Stimulated activated CD4-positive, alpha-beta T cell treated with anti-CD3 and anti-CD28 coated beads, Interleukin-4, amount 100 ng/mL, for 24 hours (primary cell): ENCODE measurements at regions not wholly inside any gene's neighbourhood (a gene's known extent, or its start where the extent isn't known, plus 50 kb on each side); places are given as distances from the start of the nearest gene placed in this dataset.

Experiments
- DNase-seq: peaks from one replicate; pipeline ENCODE4 v3.0.0-alpha.2; 2020

- DNase-seq, result no peak
These were observed 392.0 kb downstream of the ENC1 start for GRCh38 chr5:74248576-74248975.

DNA sequence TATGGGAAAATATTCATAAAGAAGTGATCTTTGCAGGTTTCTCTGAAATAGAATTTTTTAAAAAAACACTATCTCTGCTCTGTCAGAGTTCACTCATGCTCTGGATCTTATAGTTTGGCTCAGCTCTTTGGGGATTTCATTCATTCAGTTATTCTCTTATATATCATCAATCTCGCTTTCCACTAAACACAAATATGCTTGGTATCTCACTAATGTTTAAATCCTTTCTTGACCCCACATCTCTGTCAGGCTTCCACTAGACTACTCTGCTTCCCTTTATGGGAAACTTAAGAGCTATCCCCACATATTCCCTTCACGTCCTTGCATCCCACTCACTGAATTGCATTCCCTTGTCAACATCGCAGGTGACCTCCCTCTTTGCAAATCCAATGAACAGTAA lies 396.1 kb downstream of the ENC1 start:
- no peak for DNase-seq

DNA sequence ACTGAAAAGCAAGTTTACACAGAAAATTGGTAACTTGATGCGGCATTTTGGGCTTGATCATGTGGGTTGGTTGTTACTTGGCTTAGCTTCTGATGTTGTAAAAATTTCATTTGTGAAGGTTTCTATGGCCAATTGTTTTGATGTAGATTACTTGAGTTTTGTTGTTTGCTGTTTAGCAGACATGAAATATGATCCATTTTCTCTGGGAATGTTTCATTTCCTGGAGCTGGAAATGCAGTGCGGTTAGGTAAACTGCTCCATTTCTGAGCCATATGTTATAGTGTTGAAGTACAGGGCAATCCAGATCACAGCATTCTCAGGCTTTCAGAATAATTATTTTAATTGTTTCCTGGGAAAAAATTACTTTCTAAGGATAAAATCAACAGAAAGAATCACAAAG lies 396.9 kb downstream of the ENC1 start:
- DNase-seq, result no peak

DNA sequence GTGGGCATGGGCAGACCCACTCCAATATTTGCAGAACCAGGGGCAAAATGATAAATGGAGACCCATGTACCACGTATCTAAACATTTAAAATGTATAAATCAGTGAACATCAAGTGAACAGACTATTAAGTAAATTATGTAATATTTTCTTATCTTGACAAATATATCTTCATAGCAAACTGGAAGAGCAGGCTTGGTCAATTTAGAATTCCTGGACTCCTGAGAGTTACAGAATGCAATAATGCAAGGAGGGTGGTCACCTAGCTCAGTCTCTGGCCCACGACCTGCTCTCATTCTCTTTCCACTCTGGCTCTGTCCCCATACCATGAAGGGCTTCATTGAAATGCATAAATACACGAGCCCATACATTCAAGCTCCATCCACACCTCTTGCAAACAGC lies 398.0 kb downstream of the ENC1 start:
- no peak for DNase-seq

DNA sequence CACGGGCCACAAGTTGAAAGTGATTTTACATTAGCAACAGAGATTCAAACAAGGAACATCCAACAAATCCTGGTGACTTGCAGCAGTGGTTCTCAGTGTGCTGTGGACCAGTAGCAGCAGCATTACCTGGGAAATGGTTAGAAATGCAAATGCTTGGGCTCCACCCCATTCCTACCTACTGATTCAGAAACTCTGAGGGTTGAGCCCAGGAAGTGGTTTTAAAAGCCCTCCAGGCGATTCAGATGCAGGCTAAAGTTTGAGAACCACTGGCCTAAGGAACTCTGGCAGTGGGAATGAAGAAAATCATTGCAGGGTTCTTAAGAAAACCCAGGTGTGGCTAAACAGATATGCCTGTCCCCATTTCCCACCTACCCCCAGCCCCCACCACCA lies 398.8 kb downstream of the ENC1 start:
- no peak for DNase-seq

GRCh38 chr5:74240783-74241750 lies 399.5 kb downstream of the ENC1 start:
- no peak for DNase-seq

DNA sequence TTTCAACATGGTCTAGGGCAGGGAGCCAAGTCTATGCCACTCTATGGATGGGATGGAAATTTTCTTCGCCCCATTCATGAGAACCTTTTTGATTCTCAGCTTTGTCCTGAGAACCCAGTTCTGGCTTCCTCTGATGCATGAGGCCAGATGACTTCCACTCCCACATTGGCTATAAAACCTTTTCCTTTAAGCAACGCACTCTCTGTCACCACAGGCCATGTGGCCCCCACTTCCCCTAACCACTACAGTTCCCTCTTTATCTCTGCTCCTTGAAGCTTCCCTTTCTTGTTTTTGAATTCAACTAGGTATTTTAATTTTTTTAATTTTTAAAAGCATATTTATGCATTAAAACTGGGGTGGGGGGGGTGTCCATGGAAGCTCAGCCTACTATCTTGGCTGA lies 401.3 kb downstream of the ENC1 start:
- no peak for DNase-seq

DNA sequence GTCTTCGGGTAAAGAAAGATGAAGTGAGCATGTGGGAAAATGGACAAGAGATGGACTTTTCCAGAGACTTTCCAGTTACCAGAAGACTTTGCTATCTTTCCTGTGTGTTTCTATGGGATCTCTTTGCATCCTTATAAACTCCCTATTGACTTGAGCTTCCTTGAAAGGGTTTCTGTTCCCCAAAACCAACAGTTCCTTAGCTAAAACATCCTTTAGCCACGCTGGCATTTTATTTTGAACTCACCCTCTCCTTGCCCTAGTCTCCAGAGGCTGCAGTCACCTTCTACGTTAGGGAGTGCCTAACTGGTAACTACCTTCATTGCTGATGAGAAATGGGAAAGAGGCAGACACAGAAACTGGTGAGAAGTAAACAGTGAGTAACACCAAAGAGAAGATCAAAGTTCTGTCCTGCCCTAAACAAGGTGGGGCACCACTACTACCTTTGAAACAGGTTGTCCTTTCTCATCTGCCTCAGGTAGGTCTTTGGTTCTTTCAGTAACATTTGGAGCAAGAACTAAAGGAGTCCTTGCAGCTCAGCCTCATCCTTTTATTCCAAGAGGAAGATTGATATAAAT lies 402.9 kb downstream of the ENC1 start:
- no peak for DNase-seq

- DNase-seq, result no peak
These were observed 405.0 kb downstream of the ENC1 start for GRCh38 chr5:74235552-74235951.

- DNase-seq, result no peak
These were observed 407.0 kb downstream of the ENC1 start for GRCh38 chr5:74233571-74233970.

GRCh38 chr5:74233091-74233490 lies 407.4 kb downstream of the ENC1 start:
- no peak for DNase-seq

DNA sequence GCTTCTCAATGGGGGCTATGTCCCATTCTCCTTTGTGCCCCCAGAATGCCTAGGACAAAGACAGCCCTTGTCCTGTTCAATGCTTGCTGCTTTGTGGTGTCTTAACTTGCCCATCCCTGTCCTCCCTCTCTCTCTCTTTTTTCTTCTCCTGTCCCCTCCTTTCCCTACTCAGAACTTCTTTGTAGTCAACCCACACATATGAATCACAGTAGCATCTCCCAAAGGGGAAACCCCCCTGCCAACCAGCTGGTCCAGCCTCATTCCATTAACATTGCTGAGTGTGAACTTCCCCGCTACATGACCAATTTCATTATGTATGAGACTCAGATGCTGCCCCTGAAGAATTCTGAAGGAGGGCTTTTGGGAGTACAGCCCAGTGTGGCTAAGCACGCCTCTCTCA lies 408.3 kb downstream of the ENC1 start:
- peak; percentile 4 for DNase-seq

DNA sequence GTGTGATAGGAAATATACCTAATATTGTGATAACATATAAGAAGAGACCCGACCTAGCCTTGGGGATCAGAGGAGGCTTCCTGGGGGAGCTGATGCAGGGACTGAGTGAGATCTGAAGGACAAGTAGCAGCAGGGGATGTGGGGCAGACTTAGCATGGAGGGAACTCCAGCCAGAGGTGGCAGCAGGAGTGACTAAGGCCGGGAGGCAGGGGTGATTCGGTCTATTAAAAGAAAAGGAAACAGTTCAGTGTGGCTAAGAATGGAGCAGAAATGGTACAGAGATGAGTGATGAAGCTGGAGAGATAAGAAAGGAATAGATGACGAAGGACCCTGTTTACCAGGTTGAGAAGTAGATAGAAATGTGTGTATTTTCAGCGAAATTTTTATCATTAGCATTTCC lies 408.8 kb downstream of the ENC1 start:
- no peak for DNase-seq

DNA sequence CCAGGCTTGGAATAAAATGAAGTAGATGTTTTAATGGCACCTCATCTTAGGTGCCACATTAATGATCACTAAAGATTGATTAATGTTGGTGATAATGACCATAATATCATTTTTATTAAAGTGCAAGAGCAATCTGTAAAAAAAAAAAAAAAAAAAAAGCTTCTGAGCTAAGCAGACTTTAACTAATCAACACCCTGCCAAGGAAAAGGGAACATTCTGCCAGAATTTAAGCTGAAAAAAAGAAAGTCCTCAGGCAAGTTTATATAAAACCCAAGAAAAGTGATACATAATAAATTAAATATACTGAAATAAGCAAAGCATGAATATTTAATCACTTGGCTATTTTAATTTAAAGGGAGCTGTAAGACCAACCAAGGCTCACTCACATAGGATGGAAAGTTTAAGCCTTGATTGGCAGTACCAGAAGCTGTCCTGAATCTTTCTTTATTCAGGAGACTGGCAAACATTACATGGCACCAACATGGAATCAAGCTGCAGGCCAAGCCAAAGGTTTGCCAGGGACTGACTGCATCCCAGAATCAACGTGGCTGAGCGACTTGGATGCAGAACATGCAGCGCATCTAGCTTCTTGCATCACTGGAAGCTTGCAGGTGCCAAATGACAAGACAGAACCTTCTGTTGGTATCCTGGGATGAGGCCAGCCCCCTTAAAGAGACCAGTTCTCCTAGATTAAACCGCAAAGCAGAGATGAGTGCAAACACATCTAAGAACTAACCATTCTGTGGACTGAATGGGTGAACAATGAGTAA lies 413.6 kb downstream of the ENC1 start:
- DNase-seq, result no peak

- no peak for DNase-seq
These were observed 414.9 kb downstream of the ENC1 start for GRCh38 chr5:74225587-74225986.

DNA sequence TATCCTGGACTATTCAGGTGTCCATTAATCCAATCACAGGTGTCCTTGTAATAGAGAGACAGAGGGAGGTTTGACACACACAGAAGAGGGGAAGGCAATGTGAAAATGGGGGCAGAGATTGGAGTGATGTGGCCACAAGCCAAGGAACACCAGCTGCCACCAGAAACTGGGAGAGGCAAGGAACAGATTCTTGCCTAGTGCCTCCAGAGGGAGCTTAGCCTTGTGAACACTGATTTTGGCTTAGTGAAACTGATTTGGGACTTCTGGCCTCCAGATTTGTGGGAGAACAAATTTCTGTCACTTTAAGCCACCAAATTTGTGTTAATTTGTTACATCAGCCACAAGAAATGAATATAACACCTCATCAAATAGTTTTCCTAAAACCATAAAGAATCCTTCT lies 416.2 kb downstream of the ENC1 start:
- DNase-seq, result no peak

- DNase-seq, result no peak
These were observed 417.7 kb downstream of the ENC1 start for GRCh38 chr5:74222806-74223205.

DNA sequence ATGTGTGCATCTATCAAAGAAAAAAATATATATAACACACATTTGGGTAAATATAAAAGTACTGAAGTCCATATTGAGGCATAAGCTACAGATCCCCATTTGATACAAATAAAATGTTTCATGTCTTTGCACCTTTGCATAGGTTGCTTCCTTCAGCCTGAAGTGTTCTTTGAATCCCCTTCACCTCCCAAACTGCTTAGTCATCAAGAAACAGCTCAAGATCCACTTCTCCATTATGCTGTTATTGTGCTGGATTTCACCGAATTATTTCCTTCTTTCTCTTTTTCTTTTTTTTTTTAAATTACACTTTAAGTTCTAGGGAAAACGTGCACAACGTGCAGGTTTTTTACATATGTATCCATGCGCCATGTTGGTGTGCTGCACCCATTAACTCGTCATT lies 419.1 kb downstream of the ENC1 start:
- DNase-seq, result no peak

- DNase-seq, result no peak
These were observed 424.5 kb downstream of the ENC1 start for GRCh38 chr5:74216012-74216411.

- no peak for DNase-seq
These were observed 428.2 kb downstream of the ENC1 start for GRCh38 chr5:74212336-74212735.

GRCh38 chr5:74209571-74209970 lies 431.0 kb downstream of the ENC1 start:
- no peak for DNase-seq

DNA sequence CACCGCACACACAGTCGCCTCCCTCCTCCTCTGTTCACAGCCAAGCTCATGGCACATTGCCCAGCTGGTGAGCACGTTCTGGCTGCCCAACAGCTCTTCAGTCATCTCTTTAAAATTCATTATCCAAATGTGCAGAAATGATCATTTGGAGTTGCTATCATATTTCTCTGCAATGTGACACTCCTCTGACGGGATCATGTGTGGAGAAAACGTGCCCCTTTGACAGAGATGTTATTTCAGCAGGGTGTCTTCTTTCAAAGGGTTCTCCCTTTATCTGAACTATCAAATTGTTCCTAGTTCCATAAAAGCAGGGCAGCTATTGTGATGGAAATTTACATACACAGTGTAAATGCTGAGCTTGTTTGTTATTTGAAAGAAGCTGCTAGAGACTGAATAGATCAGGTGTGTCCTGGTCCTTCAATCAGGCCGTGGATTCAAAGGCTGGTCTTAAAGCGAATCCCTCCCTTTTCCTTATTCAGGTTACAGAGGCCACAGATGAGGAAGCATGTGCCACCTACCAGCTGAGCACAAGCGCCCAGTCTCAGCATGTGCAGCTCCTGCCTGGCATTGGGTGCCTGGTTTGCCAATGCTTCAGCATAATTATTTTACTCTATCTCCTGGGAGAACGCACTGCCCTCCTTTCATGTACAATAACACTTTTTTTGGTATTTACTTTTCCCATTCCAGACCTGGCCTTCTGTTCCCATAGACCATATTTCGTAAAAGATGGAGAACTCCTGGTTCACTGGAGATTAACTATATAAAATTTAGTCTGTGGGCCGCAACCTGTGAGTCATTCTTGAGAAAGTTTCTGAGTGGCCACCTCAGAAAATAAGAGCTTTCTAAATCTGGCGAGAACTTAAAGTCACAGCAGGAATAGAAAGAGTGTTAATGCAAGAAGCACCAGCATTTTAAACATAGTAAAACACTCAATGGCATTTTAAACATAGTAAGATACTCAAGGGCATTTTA lies 433.7 kb downstream of the ENC1 start:
- DNase-seq, result no peak
